ENCODE measurements at regions not wholly inside any gene's neighbourhood (a gene's known extent, or its start where the extent isn't known, plus 50 kb on each side); places are given as distances from the start of the nearest gene placed in this dataset.
"Not testable (repeated sequence)": the region's sequence is repeated elsewhere in the genome, so short reads cannot be mapped to it uniquely, and the experiment has no call there.

- H3K9ac ChIP-seq (ENCODE audit: extremely low read depth, insufficient read length, low read length) = no peak overlapping the region
- H3K9me3 ChIP-seq (ENCODE audit: control insufficient read depth, low read depth, low read length) = no peaks in the 10 kb centered on the region
- no peak overlapping the region for H2AFZ ChIP-seq (ENCODE audit: low read length)
- H3K4me1 ChIP-seq (ENCODE audit: insufficient read depth, low read length) = no peaks in the 10 kb centered on the region
- H3K14ac ChIP-seq (ENCODE audit: insufficient read depth, low read length) = no peak overlapping the region
- H2BK12ac ChIP-seq (ENCODE audit: insufficient read length, low read depth, low read length) = no peak overlapping the region
- no peak overlapping the region for H3T11ph ChIP-seq (ENCODE audit: low read length)
- Mint-ChIP-seq H3K27ac (no peak overlapping the region), H3K4me3 (no peak overlapping the region), H3K27me3 (ENCODE audit: low read depth) (0 out of 2 replicates have a peak, but pooled peaks cover 2% of the 10 kb centered on the region), H3K4me1 (no peaks in the 10 kb centered on the region), H3K9me3 (no peaks in the 10 kb centered on the region; a peak in 1 of 5 replicates), H3K36me3 (ENCODE audit: insufficient read depth in 1 of 3, low read depth in 3 of 3) (no peaks in the 10 kb centered on the region)
- H3K23ac ChIP-seq (ENCODE audit: insufficient read length, low read depth, low read length) = no peak overlapping the region
- H2BK120ac ChIP-seq (ENCODE audit: low read depth, low read length, poor library complexity, severe bottlenecking) = no peak overlapping the region
- H4K8ac ChIP-seq (replicated peaks; ENCODE audit: insufficient read length, low read depth, low read length) = no peak overlapping the region
- H3K4ac ChIP-seq (ENCODE audit: low read depth, low read length) = no peak overlapping the region
- H4K91ac ChIP-seq (ENCODE audit: insufficient read length, low read depth, low read length) = no peak overlapping the region
- H3K4me2 ChIP-seq (ENCODE audit: insufficient read depth, insufficient read length, low read length) = no peak overlapping the region
- no peak overlapping the region for H4K5ac ChIP-seq (ENCODE audit: insufficient read length, low read depth, low read length)
- no peaks in the 10 kb centered on the region for H3K23me2 ChIP-seq (ENCODE audit: insufficient read length, low read depth, low read length, poor library complexity, severe bottlenecking)
- no peak overlapping the region for H3K18ac ChIP-seq (ENCODE audit: insufficient read length, low read depth, low read length)
- no peak overlapping the region for H3K56ac ChIP-seq (ENCODE audit: insufficient read length, low read depth, low read length)
- H2BK20ac ChIP-seq (ENCODE audit: low read depth, low read length, poor library complexity, severe bottlenecking) = no peak overlapping the region
- no peaks in the 10 kb centered on the region for H3K27me3 ChIP-seq (ENCODE audit: insufficient read depth, low read length)
- H3K79me2 ChIP-seq (ENCODE audit: insufficient read depth, low read length) = no peaks in the 10 kb centered on the region
- H2AK5ac ChIP-seq (ENCODE audit: insufficient read length, low read length) = no peak overlapping the region
- no peak for DNase-seq
- H2BK15ac ChIP-seq (ENCODE audit: low read depth, low read length) = no peak overlapping the region
- WGBS (ENCODE audit: extremely low coverage, insufficient read length, low lambda C conversion rate) = no CpG with 5 or more reads among the region's 5 CpGs
- no peaks in the 10 kb centered on the region for H4K20me1 ChIP-seq (ENCODE audit: control insufficient read depth, insufficient read depth, insufficient read length)
- no peaks in the 10 kb centered on the region for H3K79me1 ChIP-seq (ENCODE audit: insufficient read depth, low read depth, low read length, poor library complexity, severe bottlenecking)
- TF ChIP-seq CTCF (conservative IDR thresholded peaks at IDR 0.05) = no peak
- no peak overlapping the region for H2BK5ac ChIP-seq (ENCODE audit: insufficient read length, low read length)
- no peak overlapping the region for H3K27ac ChIP-seq (ENCODE audit: insufficient read length, low read depth, low read length)
Measured at GRCh38 chr1:166638137-166638536, 201.1 kb upstream of the POGK start.

- H3K36me3 Mint-ChIP-seq (ENCODE audit: insufficient read depth in 1 of 3, low read depth in 3 of 3); H3K56ac ChIP-seq (ENCODE audit: insufficient read length, low read depth, low read length); H4K5ac ChIP-seq (ENCODE audit: insufficient read length, low read depth, low read length); H2BK15ac ChIP-seq (ENCODE audit: low read depth, low read length); H3K14ac ChIP-seq (ENCODE audit: insufficient read depth, low read length); H3K4me3 Mint-ChIP-seq; H3K27ac Mint-ChIP-seq; H3K79me2 ChIP-seq (ENCODE audit: insufficient read depth, low read length); H2BK120ac ChIP-seq (ENCODE audit: low read depth, low read length, poor library complexity, severe bottlenecking); H3K9me3 Mint-ChIP-seq; H3K4me2 ChIP-seq (ENCODE audit: insufficient read depth, insufficient read length, low read length); H3K27me3 ChIP-seq (ENCODE audit: insufficient read depth, low read length); H3K18ac ChIP-seq (ENCODE audit: insufficient read length, low read depth, low read length); H3K4me1 ChIP-seq (ENCODE audit: insufficient read depth, low read length); H2AFZ ChIP-seq (ENCODE audit: low read length); H2BK12ac ChIP-seq (ENCODE audit: insufficient read length, low read depth, low read length); H3K4ac ChIP-seq (ENCODE audit: low read depth, low read length); DNase-seq; H3K79me1 ChIP-seq (ENCODE audit: insufficient read depth, low read depth, low read length, poor library complexity, severe bottlenecking); H2AK5ac ChIP-seq (ENCODE audit: insufficient read length, low read length); H2BK20ac ChIP-seq (ENCODE audit: low read depth, low read length, poor library complexity, severe bottlenecking); H4K20me1 ChIP-seq (ENCODE audit: control insufficient read depth, insufficient read depth, insufficient read length); H3K9ac ChIP-seq (ENCODE audit: extremely low read depth, insufficient read length, low read length); H3K23ac ChIP-seq (ENCODE audit: insufficient read length, low read depth, low read length); H3K27me3 Mint-ChIP-seq (ENCODE audit: low read depth); H3K27ac ChIP-seq (ENCODE audit: insufficient read length, low read depth, low read length); H4K91ac ChIP-seq (ENCODE audit: insufficient read length, low read depth, low read length); H3K4me1 Mint-ChIP-seq; H4K8ac ChIP-seq (replicated peaks; ENCODE audit: insufficient read length, low read depth, low read length); H3K9me3 ChIP-seq (ENCODE audit: control insufficient read depth, low read depth, low read length); H3T11ph ChIP-seq (ENCODE audit: low read length); H2BK5ac ChIP-seq (ENCODE audit: insufficient read length, low read length); H3K23me2 ChIP-seq (ENCODE audit: insufficient read length, low read depth, low read length, poor library complexity, severe bottlenecking): not testable (repeated sequence)
- WGBS (ENCODE audit: extremely low coverage, insufficient read length, low lambda C conversion rate) = no CpG with 5 or more reads among the region's 2 CpGs
Measured at GRCh38 chr1:166657228-166657627, 182.0 kb upstream of the POGK start.

All from H9 (cell line).